ENCODE measurements at regions not wholly inside any gene's neighbourhood (a gene's known extent, or its start where the extent isn't known, plus 50 kb on each side); places are given as distances from the start of the nearest gene placed in this dataset.

- H3K9me3 ChIP-seq: no peaks in the 10 kb centered on the region
- DNase-seq (no peak), ATAC-seq (no peak)
- no peaks in the 10 kb centered on the region for H3K36me3 ChIP-seq
- intact Hi-C loops (cut with DNase I): no loop called here
- no peak for TF ChIP-seq CTCF (IDR thresholded peaks at IDR 0.05)
- no peak overlapping the region for H3K4me3 ChIP-seq
- H3K4me1 ChIP-seq: no peaks in the 10 kb centered on the region
- H3K27ac ChIP-seq: no peak overlapping the region
- no peaks in the 10 kb centered on the region for H3K27me3 ChIP-seq (ENCODE audit: low read depth)
These were observed 2219.9 kb downstream of the LRRC4C start for GRCh38 chr11:39239553-39239952.

- no peaks in the 10 kb centered on the region for H3K27me3 ChIP-seq (ENCODE audit: low read depth)
- intact Hi-C loops (cut with DNase I): no loop called here
- ATAC-seq: no peak
These were observed 2222.5 kb downstream of the LRRC4C start for GRCh38 chr11:39236916-39237315.

GRCh38 chr11:39221550-39222138, 2237.8 kb downstream of the LRRC4C start:
- TF ChIP-seq CTCF (IDR thresholded peaks at IDR 0.05): no peak
- no peak overlapping the region for H3K27ac ChIP-seq
- no peak overlapping the region for H3K4me3 ChIP-seq
- H3K9me3 ChIP-seq: no peaks in the 10 kb centered on the region
- no peak for DNase-seq
- intact Hi-C loops (cut with DNase I): no loop called here
- no peaks in the 10 kb centered on the region for H3K4me1 ChIP-seq
- H3K36me3 ChIP-seq: no peaks in the 10 kb centered on the region
- no peaks in the 10 kb centered on the region for H3K27me3 ChIP-seq (ENCODE audit: low read depth)
- ATAC-seq: no peak

More at GRCh38 chr11:39236916-39237315, 2222.5 kb downstream of the LRRC4C start:
- H3K4me1 ChIP-seq: no peaks in the 10 kb centered on the region
- no peaks in the 10 kb centered on the region for H3K9me3 ChIP-seq
- no peak for DNase-seq
- H3K36me3 ChIP-seq: no peaks in the 10 kb centered on the region
- no peak overlapping the region for H3K4me3 ChIP-seq
- no peak for TF ChIP-seq CTCF (IDR thresholded peaks at IDR 0.05)
- no peak overlapping the region for H3K27ac ChIP-seq

- TF ChIP-seq CTCF (IDR thresholded peaks at IDR 0.05): no peak
- Histone ChIP-seq H3K36me3 (no peaks in the 10 kb centered on the region), H3K4me1 (no peaks in the 10 kb centered on the region), H3K27ac (no peak overlapping the region), H3K9me3 (no peaks in the 10 kb centered on the region), H3K4me3 (no peak overlapping the region), H3K27me3 (ENCODE audit: low read depth) (no peaks in the 10 kb centered on the region)
- intact Hi-C loops (cut with DNase I): no loop called here
- ATAC-seq (no peak), DNase-seq (no peak)
These were observed 2238.8 kb downstream of the LRRC4C start for GRCh38 chr11:39220501-39221230.

GRCh38 chr11:39220069-39220468, 2239.4 kb downstream of the LRRC4C start:
- Histone ChIP-seq H3K4me1 (no peaks in the 10 kb centered on the region), H3K4me3 (no peak overlapping the region), H3K36me3 (no peaks in the 10 kb centered on the region), H3K9me3 (no peaks in the 10 kb centered on the region), H3K27me3 (ENCODE audit: low read depth) (no peaks in the 10 kb centered on the region), H3K27ac (no peak overlapping the region)
- no peak for DNase-seq
- TF ChIP-seq CTCF (IDR thresholded peaks at IDR 0.05): no peak
- no peak for ATAC-seq
- intact Hi-C loops (cut with DNase I): no loop called here
